ENCODE measurements at regions not wholly inside any gene's neighbourhood (a gene's known extent, or its start where the extent isn't known, plus 50 kb on each side); places are given as distances from the start of the nearest gene placed in this dataset.

DNA sequence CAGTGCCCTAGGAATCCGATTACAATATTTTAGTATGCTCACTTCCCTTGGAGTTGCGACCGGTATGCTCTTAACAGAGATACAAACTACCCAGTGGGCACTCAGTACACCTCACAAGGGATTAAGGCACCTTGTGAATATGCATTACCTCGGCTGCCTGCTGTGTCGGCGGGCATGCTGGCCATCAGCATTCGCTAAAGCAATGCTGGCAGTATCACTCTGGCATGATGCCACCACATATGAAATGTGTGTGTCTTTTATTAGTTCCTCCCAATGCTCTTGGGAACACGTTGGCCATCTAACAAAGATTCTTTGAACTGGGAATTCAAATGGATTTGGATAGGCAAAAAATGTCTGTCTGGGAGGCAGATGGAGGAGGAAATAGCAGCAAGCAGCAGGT lies 67.4 kb upstream of the FOXB1 start:
- H3K4me2 ChIP-seq (ENCODE audit: low read depth, low read length) = no peak overlapping the region
- no peak for TF ChIP-seq EZH2 (optimal IDR thresholded peaks at IDR 0.05; ENCODE audit: low read depth, low read length)
- TF ChIP-seq EZH2phosphoT487 (IDR thresholded peaks at IDR 0.05; ENCODE audit: low read length) = no peak
- TF ChIP-seq, protein P1, sequence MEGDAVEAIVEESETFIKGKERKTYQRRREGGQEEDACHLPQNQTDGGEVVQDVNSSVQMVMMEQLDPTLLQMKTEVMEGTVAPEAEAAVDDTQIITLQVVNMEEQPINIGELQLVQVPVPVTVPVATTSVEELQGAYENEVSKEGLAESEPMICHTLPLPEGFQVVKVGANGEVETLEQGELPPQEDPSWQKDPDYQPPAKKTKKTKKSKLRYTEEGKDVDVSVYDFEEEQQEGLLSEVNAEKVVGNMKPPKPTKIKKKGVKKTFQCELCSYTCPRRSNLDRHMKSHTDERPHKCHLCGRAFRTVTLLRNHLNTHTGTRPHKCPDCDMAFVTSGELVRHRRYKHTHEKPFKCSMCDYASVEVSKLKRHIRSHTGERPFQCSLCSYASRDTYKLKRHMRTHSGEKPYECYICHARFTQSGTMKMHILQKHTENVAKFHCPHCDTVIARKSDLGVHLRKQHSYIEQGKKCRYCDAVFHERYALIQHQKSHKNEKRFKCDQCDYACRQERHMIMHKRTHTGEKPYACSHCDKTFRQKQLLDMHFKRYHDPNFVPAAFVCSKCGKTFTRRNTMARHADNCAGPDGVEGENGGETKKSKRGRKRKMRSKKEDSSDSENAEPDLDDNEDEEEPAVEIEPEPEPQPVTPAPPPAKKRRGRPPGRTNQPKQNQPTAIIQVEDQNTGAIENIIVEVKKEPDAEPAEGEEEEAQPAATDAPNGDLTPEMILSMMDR (IDR thresholded peaks at IDR 0.05; ENCODE audit: low read length) = no peak
- H3F3A ChIP-seq (ENCODE audit: insufficient read depth, low read length) = no peaks in the 10 kb centered on the region
- H3K4me3 ChIP-seq (ENCODE audit: low read length) = no peak overlapping the region
- H4K20me1 ChIP-seq (ENCODE audit: insufficient read depth, low read length) = no peaks in the 10 kb centered on the region
- no peak overlapping the region for H3K9ac ChIP-seq (ENCODE audit: low read length)
- no peaks in the 10 kb centered on the region for H3K36me3 ChIP-seq (replicated peaks; ENCODE audit: insufficient read depth, low read length)
- no peaks in the 10 kb centered on the region for H3K9me2 ChIP-seq (replicated peaks; ENCODE audit: insufficient read depth, low read length)
- H3K4me1 ChIP-seq (ENCODE audit: low read length) = no peaks in the 10 kb centered on the region
- no peaks in the 10 kb centered on the region for H3K9me3 ChIP-seq (replicated peaks; ENCODE audit: insufficient read depth, low read length)
- no peak for DNase-seq
- H3K27ac ChIP-seq (ENCODE audit: low read length) = no peak overlapping the region
- no peaks in the 10 kb centered on the region for H3K27me3 ChIP-seq (replicated peaks; ENCODE audit: insufficient read depth, low read length)
- no peak overlapping the region for H2AFZ ChIP-seq (ENCODE audit: low read length)
- H3K79me2 ChIP-seq (ENCODE audit: low read length) = no peaks in the 10 kb centered on the region

DNA sequence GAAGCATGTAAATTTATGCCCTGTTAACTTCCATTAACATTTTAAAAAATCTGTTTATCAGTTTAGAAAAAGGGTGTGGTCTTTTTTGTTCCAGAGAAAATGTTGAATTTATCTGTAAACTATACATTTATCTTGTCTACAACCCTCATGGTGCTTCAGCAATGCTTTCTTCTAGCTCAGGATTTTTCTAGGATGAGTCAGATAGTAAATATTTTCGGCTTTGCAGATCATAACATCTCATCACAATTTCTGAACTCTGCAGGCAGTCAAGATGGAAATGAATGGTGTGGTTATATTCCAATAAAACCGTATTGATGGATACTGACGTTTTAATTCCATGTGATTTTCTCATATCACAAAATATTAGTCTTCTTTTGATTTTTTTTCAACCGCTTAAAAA lies 70.5 kb upstream of the FOXB1 start:
- TF ChIP-seq, protein P1 (IDR thresholded peaks at IDR 0.05; ENCODE audit: low read length) = no peak
- H3K9me2 ChIP-seq (replicated peaks; ENCODE audit: insufficient read depth, low read length) = no peaks in the 10 kb centered on the region
- no peaks in the 10 kb centered on the region for H3F3A ChIP-seq (ENCODE audit: insufficient read depth, low read length)
- no peaks in the 10 kb centered on the region for H3K79me2 ChIP-seq (ENCODE audit: low read length)
- H4K20me1 ChIP-seq (ENCODE audit: insufficient read depth, low read length) = no peaks in the 10 kb centered on the region
- H3K9ac ChIP-seq (ENCODE audit: low read length) = no peak overlapping the region
- DNase-seq = no peak
- no peaks in the 10 kb centered on the region for H3K27me3 ChIP-seq (replicated peaks; ENCODE audit: insufficient read depth, low read length)
- H3K4me3 ChIP-seq (ENCODE audit: low read length) = no peak overlapping the region
- H3K36me3 ChIP-seq (replicated peaks; ENCODE audit: insufficient read depth, low read length) = no peaks in the 10 kb centered on the region
- no peak overlapping the region for H3K27ac ChIP-seq (ENCODE audit: low read length)
- no peaks in the 10 kb centered on the region for H3K9me3 ChIP-seq (replicated peaks; ENCODE audit: insufficient read depth, low read length)
- H3K4me1 ChIP-seq (ENCODE audit: low read length) = no peaks in the 10 kb centered on the region
- H2AFZ ChIP-seq (ENCODE audit: low read length) = no peak overlapping the region
- no peak overlapping the region for H3K4me2 ChIP-seq (ENCODE audit: low read depth, low read length)

DNA sequence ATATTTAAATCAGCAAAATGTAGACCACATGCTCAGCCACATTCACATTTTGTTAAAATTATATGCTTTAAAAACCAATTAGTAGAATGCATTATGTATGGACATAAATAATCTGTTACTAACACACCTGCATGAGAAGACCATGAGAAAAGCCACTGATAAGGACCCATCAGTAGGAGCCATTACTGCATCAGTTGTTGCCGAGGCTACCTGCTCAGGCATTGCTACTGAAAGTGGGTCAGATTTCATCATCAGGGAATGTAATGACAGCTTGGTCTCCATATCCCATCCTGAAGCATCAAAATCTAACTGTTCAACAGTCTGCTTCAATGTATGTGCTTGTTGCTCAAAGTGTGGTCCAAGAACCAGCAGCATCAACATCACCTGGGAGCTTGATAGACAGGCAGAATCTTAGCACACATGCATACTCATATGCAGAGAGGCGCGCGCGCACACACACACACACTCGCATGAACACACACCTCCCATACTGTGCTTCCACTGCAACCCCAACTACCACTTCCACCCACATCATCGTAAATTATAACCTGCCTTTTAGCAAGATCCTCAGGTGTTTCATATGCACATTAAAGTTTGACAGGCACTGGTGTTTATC lies 72.4 kb upstream of the FOXB1 start:
- TF ChIP-seq, protein P1 (IDR thresholded peaks at IDR 0.05; ENCODE audit: low read length) = no peak
- TF ChIP-seq EZH2phosphoT487 (IDR thresholded peaks at IDR 0.05; ENCODE audit: low read length) (no peak), EZH2 (optimal IDR thresholded peaks at IDR 0.05; ENCODE audit: low read depth, low read length) (no peak)
- no peaks in the 10 kb centered on the region for H3F3A ChIP-seq (ENCODE audit: insufficient read depth, low read length)
- no peaks in the 10 kb centered on the region for H4K20me1 ChIP-seq (ENCODE audit: insufficient read depth, low read length)
- H3K27ac ChIP-seq (ENCODE audit: low read length) = no peak overlapping the region
- no peaks in the 10 kb centered on the region for H3K79me2 ChIP-seq (ENCODE audit: low read length)
- H3K9ac ChIP-seq (ENCODE audit: low read length) = no peak overlapping the region
- no peaks in the 10 kb centered on the region for H3K9me3 ChIP-seq (replicated peaks; ENCODE audit: insufficient read depth, low read length)
- H3K4me1 ChIP-seq (ENCODE audit: low read length) = no peaks in the 10 kb centered on the region
- H3K27me3 ChIP-seq (replicated peaks; ENCODE audit: insufficient read depth, low read length) = no peaks in the 10 kb centered on the region
- no peak overlapping the region for H3K4me3 ChIP-seq (ENCODE audit: low read length)
- H2AFZ ChIP-seq (ENCODE audit: low read length) = no peak overlapping the region
- no peak overlapping the region for H3K4me2 ChIP-seq (ENCODE audit: low read depth, low read length)
- DNase-seq = no peak
- H3K9me2 ChIP-seq (replicated peaks; ENCODE audit: insufficient read depth, low read length) = no peaks in the 10 kb centered on the region
- no peaks in the 10 kb centered on the region for H3K36me3 ChIP-seq (replicated peaks; ENCODE audit: insufficient read depth, low read length)
